HepG2 (cell line): ENCODE measurements at regions not wholly inside any gene's neighbourhood (a gene's known extent, or its start where the extent isn't known, plus 50 kb on each side); places are given as distances from the start of the nearest gene placed in this dataset.

Experiments
- ATAC-seq: fragments of 200-7000 bp; cut with Tn5 transposase; 3 replicates; pipeline ENCODE4 v1.9.1; 2020; ENCODE audit warnings: mild to moderate bottlenecking, moderate library complexity
- BruUV-seq: library from RNA; stranded (reverse); fragments of 400-500 nt; replicated peaks from 2 replicates; lab custom pipeline; 2021; lab: Mats Ljungman, UMichigan
- CTCF ChIA-PET: fragments of 300-600 bp; formaldehyde crosslinking; extraction: SDS; loops from one replicate; lab custom pipeline; 2021; ENCODE audit warnings: low total read pairs, inconsistent platforms, low intra/inter-chr PET ratio; lab: Yijun Ruan, JAX
- POLR2A ChIA-PET: fragments of 350-600 bp; sonication (Branson Sonifier 250); formaldehyde crosslinking; loops from one replicate; lab custom pipeline; 2020; ENCODE audit warnings: antibody characterized with exemption, inconsistent platforms; lab: Yijun Ruan, JAX
- DNase-seq: peaks from one replicate; pipeline ENCODE4 v3.0.0-alpha.2; 2015; ENCODE audit warnings: low spot score
- FAIRE-seq: peaks from 3 replicates; lab custom pipeline; 2011; peaks lifted over from hg19 to GRCh38; lab: Jason Lieb, UNC
- H2AFZ ChIP-seq: one replicate; pipeline ENCODE4 v1.6.1; 2011; ENCODE audit warnings: low read length, inconsistent platforms
- H3K27ac ChIP-seq: fragments of 300-600 bp; 3 replicates; pipeline ENCODE4 v1.8.0; 2011; ENCODE audit warnings: mixed run types, mild to moderate bottlenecking, mixed read lengths, low read length, inconsistent platforms; ENCODE audit not compliant: insufficient read depth; ENCODE audit errors: extremely low read length
- H3K27me3 ChIP-seq, 2 experiments: fragments of 200-600 bp in 1 of 2; 2 replicates in 1 of 2; 3 replicates in 1 of 2; pipeline versions ENCODE4 v1.6.0 to v1.8.0; 2011; ENCODE audit warnings: low read length in 2 of 2, mild to moderate bottlenecking in 2 of 2, moderate library complexity in 2 of 2, inconsistent platforms in 1 of 2; ENCODE audit not compliant: insufficient read depth in 2 of 2, control insufficient read depth in 1 of 2
- H3K36me3 ChIP-seq, 2 experiments: fragments of 200-600 bp in 1 of 2; replicated peaks in 1 of 2; 2 replicates in 1 of 2; 3 replicates in 1 of 2; pipeline versions ENCODE4 v1.5.1 to v1.8.0; 2011; ENCODE audit warnings: low read length in 2 of 2, inconsistent platforms in 1 of 2; ENCODE audit not compliant: insufficient read depth in 2 of 2, control insufficient read depth in 1 of 2
- H3K4me1 ChIP-seq: 2 replicates; pipeline ENCODE4 v1.5.1; 2012; ENCODE audit warnings: low read length, inconsistent platforms; ENCODE audit not compliant: insufficient read depth
- H3K4me2 ChIP-seq: 2 replicates; pipeline ENCODE4 v1.6.0; 2011; ENCODE audit warnings: low read depth, low read length, inconsistent platforms
- H3K4me3 ChIP-seq, 3 experiments: fragments of 200-600 bp in 1 of 3; sonication (generic), shearing (Covaris generic) in 1 of 3; replicated peaks in 1 of 3; 2 replicates each; pipeline ENCODE4 v1.5.1; 2011 to 2016; ENCODE audit warnings: low read length in 3 of 3, inconsistent platforms in 2 of 3, low read depth in 2 of 3, mild to moderate bottlenecking in 2 of 3, control low read depth in 1 of 3, mixed read lengths in 1 of 3; ENCODE audit not compliant: insufficient read depth in 1 of 3
- H3K79me2 ChIP-seq: one replicate; pipeline ENCODE4 v1.6.1; 2011; ENCODE audit warnings: low read length, inconsistent platforms; ENCODE audit not compliant: insufficient read depth
- H3K9ac ChIP-seq: 2 replicates; pipeline ENCODE4 v1.6.0; 2011; ENCODE audit warnings: mild to moderate bottlenecking, low read depth, low read length, inconsistent platforms; ENCODE audit not compliant: insufficient read depth
- H3K9me3 ChIP-seq: 2 replicates; pipeline ENCODE4 v1.5.1; 2012; ENCODE audit warnings: mild to moderate bottlenecking, low read length
- H4K20me1 ChIP-seq: 2 replicates; pipeline ENCODE4 v1.6.0; 2011; ENCODE audit warnings: inconsistent platforms, mild to moderate bottlenecking, low read length, moderate library complexity; ENCODE audit not compliant: insufficient read depth
- BCL6 ChIP-seq: IDR thresholded peaks from 2 replicates; pipeline ENCODE4 v1.6.1; 2016; ENCODE audit warnings: missing genetic modification reagents, missing compliant biosample characterization
- ELF1 ChIP-seq: sonication (generic); formaldehyde crosslinking; IDR thresholded peaks from 2 replicates; pipeline ENCODE4 v1.4.0; 2020; ENCODE audit warnings: missing genetic modification reagents
- ZNF530 ChIP-seq: sonication (generic); formaldehyde crosslinking; IDR thresholded peaks from 2 replicates; pipeline ENCODE4 v1.5.0; 2020; ENCODE audit warnings: low read depth, mild to moderate bottlenecking, missing genetic modification reagents
- in situ Hi-C: cut with HindIII; loops from 2 replicates; pipeline ENCODE4 v1.10.0; 2017; ENCODE audit warnings: low pct_unique_long_range_greater_than_20kb; ENCODE audit not compliant: extremely low pct_ligation_motif_present
- intact Hi-C: fragments of 100-400 bp; cut with micrococcal nuclease; formaldehyde crosslinking; loops from one replicate; pipeline ENCODE4 v1.10.0; 2022; ENCODE audit not compliant: unreplicated experiment
- TF ChIP-seq, protein P1 (sequence below): sonication (generic); formaldehyde crosslinking; IDR thresholded peaks from one replicate; pipeline ENCODE4 v1.5.1; 2020; ENCODE audit warnings: mild to moderate bottlenecking, missing genetic modification reagents; ENCODE audit errors: not compliant biosample characterization

- TF ChIP-seq, protein P1, sequence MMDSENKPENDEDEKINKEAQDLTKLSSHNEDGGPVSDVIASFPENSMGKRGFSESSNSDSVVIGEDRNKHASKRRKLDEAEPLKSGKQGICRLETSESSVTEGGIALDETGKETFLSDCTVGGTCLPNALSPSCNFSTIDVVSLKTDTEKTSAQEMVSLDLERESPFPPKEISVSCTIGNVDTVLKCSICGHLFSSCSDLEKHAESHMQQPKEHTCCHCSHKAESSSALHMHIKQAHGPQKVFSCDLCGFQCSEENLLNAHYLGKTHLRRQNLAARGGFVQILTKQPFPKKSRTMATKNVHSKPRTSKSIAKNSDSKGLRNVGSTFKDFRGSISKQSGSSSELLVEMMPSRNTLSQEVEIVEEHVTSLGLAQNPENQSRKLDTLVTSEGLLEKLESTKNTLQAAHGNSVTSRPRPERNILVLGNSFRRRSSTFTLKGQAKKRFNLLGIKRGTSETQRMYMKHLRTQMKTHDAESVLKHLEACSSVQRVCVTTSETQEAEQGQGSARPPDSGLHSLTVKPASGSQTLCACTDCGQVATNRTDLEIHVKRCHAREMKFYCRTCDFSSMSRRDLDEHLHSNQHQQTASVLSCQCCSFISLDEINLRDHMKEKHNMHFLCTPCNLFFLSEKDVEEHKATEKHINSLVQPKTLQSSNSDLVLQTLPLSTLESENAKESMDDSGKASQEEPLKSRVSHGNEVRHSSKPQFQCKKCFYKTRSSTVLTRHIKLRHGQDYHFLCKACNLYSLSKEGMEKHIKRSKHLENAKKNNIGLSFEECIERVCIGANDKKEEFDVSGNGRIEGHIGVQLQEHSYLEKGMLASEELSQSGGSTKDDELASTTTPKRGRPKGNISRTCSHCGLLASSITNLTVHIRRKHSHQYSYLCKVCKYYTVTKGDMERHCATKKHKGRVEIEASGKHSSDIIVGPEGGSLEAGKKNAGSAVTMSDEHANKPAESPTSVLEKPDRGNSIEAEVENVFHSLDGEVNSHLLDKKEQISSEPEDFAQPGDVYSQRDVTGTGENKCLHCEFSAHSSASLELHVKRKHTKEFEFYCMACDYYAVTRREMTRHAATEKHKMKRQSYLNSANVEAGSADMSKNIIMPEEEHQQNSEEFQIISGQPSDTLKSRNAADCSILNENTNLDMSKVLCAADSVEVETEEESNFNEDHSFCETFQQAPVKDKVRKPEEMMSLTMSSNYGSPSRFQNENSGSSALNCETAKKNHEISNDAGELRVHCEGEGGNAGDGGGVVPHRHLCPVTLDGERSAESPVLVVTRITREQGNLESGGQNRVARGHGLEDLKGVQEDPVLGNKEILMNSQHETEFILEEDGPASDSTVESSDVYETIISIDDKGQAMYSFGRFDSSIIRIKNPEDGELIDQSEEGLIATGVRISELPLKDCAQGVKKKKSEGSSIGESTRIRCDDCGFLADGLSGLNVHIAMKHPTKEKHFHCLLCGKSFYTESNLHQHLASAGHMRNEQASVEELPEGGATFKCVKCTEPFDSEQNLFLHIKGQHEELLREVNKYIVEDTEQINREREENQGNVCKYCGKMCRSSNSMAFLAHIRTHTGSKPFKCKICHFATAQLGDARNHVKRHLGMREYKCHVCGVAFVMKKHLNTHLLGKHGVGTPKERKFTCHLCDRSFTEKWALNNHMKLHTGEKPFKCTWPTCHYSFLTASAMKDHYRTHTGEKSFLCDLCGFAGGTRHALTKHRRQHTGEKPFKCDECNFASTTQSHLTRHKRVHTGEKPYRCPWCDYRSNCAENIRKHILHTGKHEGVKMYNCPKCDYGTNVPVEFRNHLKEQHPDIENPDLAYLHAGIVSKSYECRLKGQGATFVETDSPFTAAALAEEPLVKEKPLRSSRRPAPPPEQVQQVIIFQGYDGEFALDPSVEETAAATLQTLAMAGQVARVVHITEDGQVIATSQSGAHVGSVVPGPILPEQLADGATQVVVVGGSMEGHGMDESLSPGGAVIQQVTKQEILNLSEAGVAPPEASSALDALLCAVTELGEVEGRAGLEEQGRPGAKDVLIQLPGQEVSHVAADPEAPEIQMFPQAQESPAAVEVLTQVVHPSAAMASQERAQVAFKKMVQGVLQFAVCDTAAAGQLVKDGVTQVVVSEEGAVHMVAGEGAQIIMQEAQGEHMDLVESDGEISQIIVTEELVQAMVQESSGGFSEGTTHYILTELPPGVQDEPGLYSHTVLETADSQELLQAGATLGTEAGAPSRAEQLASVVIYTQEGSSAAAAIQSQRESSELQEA (CRISPR knock-in tag): no peak
Measured at GRCh38 chr9:106649664-106650063, 213.3 kb upstream of the ZNF462 start (continued).

GRCh38 chr9:106653213-106653612 is 209.8 kb upstream of the ZNF462 start:
- intact Hi-C loops: no loop called here
- H3K4me3 ChIP-seq: no peak overlapping the region
- H3K4me2 ChIP-seq: no peak overlapping the region
- DNase-seq: no peak
- TF ChIP-seq ELF1 (CRISPR knock-in tag): no peak
- no peak for TF ChIP-seq ZNF530 (CRISPR knock-in tag)
- no peak for TF ChIP-seq BCL6 (CRISPR knock-in tag)
- TF ChIP-seq, all 625 proteins: peak for 0
- Histone ChIP-seq H3K9ac (no peak overlapping the region), H3K27ac (no peak overlapping the region), H3K79me2 (no peaks in the 10 kb centered on the region), H3K27me3 (no peaks in the 10 kb centered on the region), H3K36me3 (no peaks in the 10 kb centered on the region), H2AFZ (no peak overlapping the region), H3K9me3 (no peaks in the 10 kb centered on the region), H4K20me1 (no peaks in the 10 kb centered on the region), H3K4me1 (no peaks in the 10 kb centered on the region)
- FAIRE-seq (no peak), ATAC-seq (no peak)
- in situ Hi-C loops: no loop called here
- POLR2A ChIA-PET: no interaction called here
- no TSS peak for BruUV-seq
- CTCF ChIA-PET: no interaction called here
